ENCODE measurements at regions not wholly inside any gene's neighbourhood (a gene's known extent, or its start where the extent isn't known, plus 50 kb on each side); places are given as distances from the start of the nearest gene placed in this dataset.

GRCh38 chr10:36381748-36382147 lies 739.7 kb upstream of the FZD8 start:
- H3K27me3 Mint-ChIP-seq, result no peaks in the 10 kb centered on the region
- POLR2A ChIA-PET, result no interaction called here
- no peaks in the 10 kb centered on the region for H4K20me1 ChIP-seq (ENCODE audit: control insufficient read depth, insufficient read depth, low read length, poor library complexity, severe bottlenecking)
- H3K36me3 ChIP-seq (replicated peaks in 1 of 2; ENCODE audit: control extremely low read depth in 1 of 2, control insufficient read depth in 1 of 2, extremely low read depth in 1 of 2, insufficient read depth in 2 of 2, low read length in 1 of 2), result no peaks in the 10 kb centered on the region
- no peaks in the 10 kb centered on the region for H3K79me2 ChIP-seq (ENCODE audit: control insufficient read depth, insufficient read depth, low read length)
- no peak overlapping the region for H3K4me3 Mint-ChIP-seq
- no peak for DNase-seq
- no peaks in the 10 kb centered on the region for H3K4me1 Mint-ChIP-seq
- H3K9ac ChIP-seq (ENCODE audit: low read length), result no peak overlapping the region
- no peak overlapping the region for H3K27ac Mint-ChIP-seq
- TF ChIP-seq, protein P1, sequence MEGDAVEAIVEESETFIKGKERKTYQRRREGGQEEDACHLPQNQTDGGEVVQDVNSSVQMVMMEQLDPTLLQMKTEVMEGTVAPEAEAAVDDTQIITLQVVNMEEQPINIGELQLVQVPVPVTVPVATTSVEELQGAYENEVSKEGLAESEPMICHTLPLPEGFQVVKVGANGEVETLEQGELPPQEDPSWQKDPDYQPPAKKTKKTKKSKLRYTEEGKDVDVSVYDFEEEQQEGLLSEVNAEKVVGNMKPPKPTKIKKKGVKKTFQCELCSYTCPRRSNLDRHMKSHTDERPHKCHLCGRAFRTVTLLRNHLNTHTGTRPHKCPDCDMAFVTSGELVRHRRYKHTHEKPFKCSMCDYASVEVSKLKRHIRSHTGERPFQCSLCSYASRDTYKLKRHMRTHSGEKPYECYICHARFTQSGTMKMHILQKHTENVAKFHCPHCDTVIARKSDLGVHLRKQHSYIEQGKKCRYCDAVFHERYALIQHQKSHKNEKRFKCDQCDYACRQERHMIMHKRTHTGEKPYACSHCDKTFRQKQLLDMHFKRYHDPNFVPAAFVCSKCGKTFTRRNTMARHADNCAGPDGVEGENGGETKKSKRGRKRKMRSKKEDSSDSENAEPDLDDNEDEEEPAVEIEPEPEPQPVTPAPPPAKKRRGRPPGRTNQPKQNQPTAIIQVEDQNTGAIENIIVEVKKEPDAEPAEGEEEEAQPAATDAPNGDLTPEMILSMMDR (IDR thresholded peaks at IDR 0.05), result no peak
- TF ChIP-seq EZH2 (IDR thresholded peaks at IDR 0.05; ENCODE audit: borderline replicate concordance, insufficient read depth, low read depth, low read length, poor library complexity, severe bottlenecking), result no peak
- no peaks in the 10 kb centered on the region for H3K4me1 ChIP-seq (ENCODE audit: control insufficient read depth in 2 of 2, insufficient read depth in 2 of 2, low read length in 2 of 2)
- WGBS (ENCODE audit: insufficient coverage), result no CpG with 5 or more reads among the region's 1 CpG
- no peak for ATAC-seq (ENCODE audit: low read depth)
- H3K4me2 ChIP-seq (replicated peaks; ENCODE audit: low read depth, low read length, poor library complexity, severe bottlenecking), result no peak overlapping the region
- intact Hi-C loops (cut with micrococcal nuclease), result no loop called here
- no peaks in the 10 kb centered on the region for H3K9me3 Mint-ChIP-seq (ENCODE audit: insufficient read depth)
- H3K27ac ChIP-seq (ENCODE audit: low read length in 2 of 2), result no peak overlapping the region
- H3K4me3 ChIP-seq (ENCODE audit: control extremely low read depth in 1 of 5, extremely low read depth in 1 of 5, insufficient read depth in 1 of 5, low read depth in 2 of 5, low read length in 4 of 5), result no peak overlapping the region
- peaks cover 0 to 3% (median 1%) of the 10 kb centered on the region in 3 donors for H3K9me3 ChIP-seq (ENCODE audit: control extremely low read depth in 1 of 3, control insufficient read depth in 2 of 3, insufficient read depth in 1 of 3, low read length in 2 of 3)
- H2AFZ ChIP-seq (ENCODE audit: insufficient read depth, low read depth, low read length, poor library complexity, severe bottlenecking), result no peak overlapping the region
- no peaks in the 10 kb centered on the region for H3K27me3 ChIP-seq (replicated peaks in 1 of 4; ENCODE audit: control extremely low read depth in 1 of 4, control insufficient read depth in 3 of 4, insufficient read depth in 4 of 4, low read length in 3 of 4)
- CTCF ChIA-PET, result no interaction called here

DNA sequence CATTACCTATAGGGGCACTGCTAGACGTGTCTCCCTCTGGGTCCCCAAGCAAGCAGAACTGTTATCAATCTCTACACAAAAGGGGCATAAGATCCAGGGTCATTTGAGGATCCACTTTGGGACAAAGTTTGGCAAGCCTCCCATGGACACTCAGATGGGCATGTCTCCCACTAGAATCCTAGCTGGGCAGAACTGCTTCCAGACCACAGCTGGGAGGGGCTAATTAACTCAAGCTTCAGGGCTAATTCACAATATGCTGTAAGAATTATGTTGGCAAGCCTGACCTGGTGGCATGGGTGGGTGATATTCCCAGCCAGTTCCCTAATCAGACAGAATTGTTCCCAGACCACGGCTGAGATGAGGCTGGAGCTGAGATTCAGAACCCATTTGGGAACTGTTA lies 738.4 kb upstream of the FZD8 start:
- H3K79me2 ChIP-seq (ENCODE audit: control insufficient read depth, insufficient read depth, low read length), result no peaks in the 10 kb centered on the region
- no peak for DNase-seq
- 80% methylated on average over 2 of the region's 2 CpGs for WGBS (ENCODE audit: insufficient coverage)
- H3K27me3 Mint-ChIP-seq, result no peaks in the 10 kb centered on the region
- H3K27ac ChIP-seq (ENCODE audit: low read length in 2 of 2), result no peak overlapping the region
- no peaks in the 10 kb centered on the region for H3K9me3 Mint-ChIP-seq (ENCODE audit: insufficient read depth)
- no peaks in the 10 kb centered on the region for H3K27me3 ChIP-seq (replicated peaks in 1 of 4; ENCODE audit: control extremely low read depth in 1 of 4, control insufficient read depth in 3 of 4, insufficient read depth in 4 of 4, low read length in 3 of 4)
- TF ChIP-seq, protein P1 (IDR thresholded peaks at IDR 0.05), result no peak
- TF ChIP-seq EZH2 (IDR thresholded peaks at IDR 0.05; ENCODE audit: borderline replicate concordance, insufficient read depth, low read depth, low read length, poor library complexity, severe bottlenecking), result no peak
- no peak overlapping the region for H3K27ac Mint-ChIP-seq
- no peak overlapping the region for H3K4me3 Mint-ChIP-seq
- H3K4me1 ChIP-seq (ENCODE audit: control insufficient read depth in 2 of 2, insufficient read depth in 2 of 2, low read length in 2 of 2), result no peaks in the 10 kb centered on the region
- no peak overlapping the region for H3K9ac ChIP-seq (ENCODE audit: low read length)
- no peaks in the 10 kb centered on the region for H3K4me1 Mint-ChIP-seq
- ATAC-seq (ENCODE audit: low read depth), result no peak
- no peak overlapping the region for H3K4me3 ChIP-seq (ENCODE audit: control extremely low read depth in 1 of 5, extremely low read depth in 1 of 5, insufficient read depth in 1 of 5, low read depth in 2 of 5, low read length in 4 of 5)
- intact Hi-C loops (cut with micrococcal nuclease), result no loop called here
- H3K4me2 ChIP-seq (replicated peaks; ENCODE audit: low read depth, low read length, poor library complexity, severe bottlenecking), result no peak overlapping the region
- H3K36me3 ChIP-seq (replicated peaks in 1 of 2; ENCODE audit: control extremely low read depth in 1 of 2, control insufficient read depth in 1 of 2, extremely low read depth in 1 of 2, insufficient read depth in 2 of 2, low read length in 1 of 2), result no peaks in the 10 kb centered on the region
- no peaks in the 10 kb centered on the region for H4K20me1 ChIP-seq (ENCODE audit: control insufficient read depth, insufficient read depth, low read length, poor library complexity, severe bottlenecking)
- POLR2A ChIA-PET, result no interaction called here
- CTCF ChIA-PET, result no interaction called here
- H3K9me3 ChIP-seq (ENCODE audit: control extremely low read depth in 1 of 3, control insufficient read depth in 2 of 3, insufficient read depth in 1 of 3, low read length in 2 of 3), result peaks cover 0 to 3% (median 1%) of the 10 kb centered on the region in 3 donors
- no peak overlapping the region for H2AFZ ChIP-seq (ENCODE audit: insufficient read depth, low read depth, low read length, poor library complexity, severe bottlenecking)

Measured in B cell (primary cell).